HG02973 (cell line): ENCODE measurements at regions not wholly inside any gene's neighbourhood (a gene's known extent, or its start where the extent isn't known, plus 50 kb on each side); places are given as distances from the start of the nearest gene placed in this dataset.
A peak's percentile ranks its signal among the peaks of the same experiment; 100 is the strongest.

ENCODE experiments used
- ATAC-seq: cut with Tn5 transposase; IDR thresholded peaks from one replicate; pipeline ENCODE4 v1.9.1; 2021; ENCODE audit warnings: moderate library complexity; ENCODE audit not compliant: unreplicated experiment

DNA sequence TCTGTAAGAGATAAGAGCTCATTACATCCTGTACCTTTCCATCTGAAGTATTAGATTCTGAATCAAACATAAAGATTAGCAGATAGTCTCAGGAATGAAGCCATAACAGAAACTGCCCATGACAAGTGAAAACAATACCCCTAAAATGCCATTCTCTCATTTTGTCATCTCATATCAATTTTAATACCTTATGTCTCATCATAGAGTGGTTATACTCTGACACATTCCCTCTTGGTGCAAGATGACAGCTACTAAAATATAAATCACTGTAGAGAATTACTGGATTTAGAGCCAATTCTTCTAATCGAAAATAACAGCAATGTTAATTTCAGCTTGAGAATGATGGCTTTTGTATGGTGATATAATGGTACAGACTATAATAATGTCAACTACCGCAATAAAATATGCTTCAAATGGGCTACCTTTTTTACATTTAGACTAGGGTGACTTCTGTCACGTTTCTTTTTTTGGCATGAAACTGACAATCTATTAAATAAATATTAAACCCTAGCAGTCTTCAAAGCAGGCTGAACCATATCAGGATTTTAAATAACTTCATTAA lies 125.1 kb upstream of the ITGA4 start:
- no peak for ATAC-seq

DNA sequence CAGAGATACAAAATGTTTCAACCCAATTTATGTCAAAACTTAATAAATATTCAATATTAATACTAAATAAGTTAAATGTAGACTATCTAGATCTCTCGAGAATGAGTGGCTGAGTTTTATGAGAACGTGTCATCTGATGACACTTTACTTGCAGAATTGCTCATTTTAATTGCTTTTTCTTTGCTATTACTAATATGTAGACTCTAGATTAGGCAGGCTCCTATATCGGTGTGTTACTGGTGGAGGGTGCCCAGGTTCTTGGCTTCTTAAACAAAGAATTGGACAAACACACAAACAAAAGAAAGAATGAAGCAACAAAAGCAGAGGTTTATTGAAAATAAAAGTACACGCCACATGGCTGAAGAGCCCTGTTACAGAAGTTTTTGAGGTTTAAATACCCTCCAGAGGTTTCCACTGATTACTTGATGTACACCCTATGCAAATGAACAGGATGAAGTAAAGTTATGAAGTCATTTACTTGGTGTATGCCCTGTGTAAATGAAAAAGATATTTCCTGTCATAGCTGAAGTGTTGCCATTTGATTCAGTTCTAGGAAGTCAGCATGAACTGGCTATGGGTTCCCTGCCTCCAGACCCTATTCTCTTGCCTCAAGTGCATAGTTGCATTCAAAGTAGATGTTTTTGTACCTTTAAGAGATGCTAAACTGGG lies 122.9 kb upstream of the ITGA4 start:
- no peak for ATAC-seq

DNA sequence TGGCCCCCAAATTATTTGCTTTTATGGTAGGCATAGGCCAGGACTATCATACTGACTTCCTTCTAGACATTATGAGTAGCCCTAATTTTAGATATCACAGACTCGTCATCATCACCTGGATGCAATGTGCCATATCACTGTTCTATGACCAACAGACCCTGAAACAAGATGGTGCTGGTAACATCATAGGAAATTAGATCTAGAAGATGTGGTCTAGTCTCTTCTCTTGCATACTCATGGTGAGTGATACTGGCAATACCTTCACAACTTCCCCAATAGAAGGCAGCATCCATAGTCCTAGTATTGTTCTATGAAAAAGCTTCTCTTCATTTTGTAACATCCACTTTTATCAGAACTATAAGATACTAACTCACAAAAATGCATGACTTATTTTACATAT lies 116.3 kb upstream of the ITGA4 start:
- no peak for ATAC-seq

DNA sequence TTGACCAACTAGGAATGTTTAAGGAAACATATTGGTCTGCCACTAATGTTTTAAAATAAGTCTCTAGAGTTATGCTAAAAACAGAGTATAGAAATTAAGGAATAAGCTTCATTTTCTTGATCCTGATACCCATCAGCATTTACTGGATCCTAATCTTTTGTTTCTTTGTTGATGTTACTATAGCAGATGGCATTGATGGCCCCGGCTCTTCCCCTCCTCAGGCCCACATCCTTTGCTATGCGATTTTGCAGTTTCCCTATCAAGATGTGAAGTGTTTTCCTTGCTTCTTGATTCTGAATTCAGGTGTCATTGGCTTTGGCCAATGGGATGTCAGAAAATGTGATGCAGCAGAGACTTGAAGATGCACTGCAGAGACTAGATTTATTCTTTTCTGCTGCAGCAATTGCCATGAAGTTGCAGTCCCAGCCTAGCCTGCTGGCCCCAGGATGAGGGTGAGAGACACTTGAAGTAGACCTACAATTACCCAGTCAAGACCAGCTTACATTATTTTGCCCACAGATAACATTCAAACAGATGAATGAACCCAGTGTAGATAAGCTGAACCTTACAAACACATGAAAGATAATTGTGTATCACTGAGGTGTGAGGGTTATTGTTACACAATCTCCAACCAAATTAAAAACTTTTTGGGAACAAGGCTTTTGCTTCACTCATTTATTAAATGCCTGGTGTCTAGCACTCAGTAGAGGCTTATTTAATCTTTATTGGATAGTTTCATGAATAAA lies 115.2 kb upstream of the ITGA4 start:
- ATAC-seq = no peak

DNA sequence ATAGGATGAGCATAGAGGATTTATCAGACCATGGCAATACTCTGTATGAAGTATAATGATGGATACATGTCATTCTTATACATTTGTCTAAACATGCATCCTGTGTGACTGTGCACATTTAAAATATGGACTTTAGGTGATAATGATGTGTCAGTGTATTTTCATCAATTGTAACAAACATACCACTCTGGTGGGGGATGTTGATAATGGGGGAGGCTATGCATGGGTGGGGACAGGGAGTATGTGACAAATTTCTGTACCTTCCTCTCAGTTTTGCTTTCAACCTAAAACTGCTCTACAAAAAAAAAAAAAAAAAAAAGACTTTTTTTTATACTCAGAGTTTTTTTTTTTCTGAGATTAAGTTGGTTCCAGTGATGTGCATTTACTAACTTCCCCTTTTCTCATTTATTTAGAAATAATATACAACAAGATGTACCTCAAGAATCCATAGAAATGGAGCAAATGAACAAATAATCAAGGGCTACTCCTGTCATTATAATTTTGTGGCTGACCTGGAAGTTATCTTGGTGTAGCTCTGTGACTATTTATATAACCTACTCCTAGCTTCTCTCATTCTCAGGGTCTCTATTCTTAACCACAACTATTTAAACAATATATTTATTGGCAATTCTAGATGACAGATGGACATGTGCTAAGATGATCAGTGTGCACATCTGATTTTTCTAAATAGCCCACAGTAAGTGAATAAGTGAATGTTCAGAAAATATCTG lies 108.9 kb upstream of the ITGA4 start:
- peak; percentile 89 for ATAC-seq

DNA sequence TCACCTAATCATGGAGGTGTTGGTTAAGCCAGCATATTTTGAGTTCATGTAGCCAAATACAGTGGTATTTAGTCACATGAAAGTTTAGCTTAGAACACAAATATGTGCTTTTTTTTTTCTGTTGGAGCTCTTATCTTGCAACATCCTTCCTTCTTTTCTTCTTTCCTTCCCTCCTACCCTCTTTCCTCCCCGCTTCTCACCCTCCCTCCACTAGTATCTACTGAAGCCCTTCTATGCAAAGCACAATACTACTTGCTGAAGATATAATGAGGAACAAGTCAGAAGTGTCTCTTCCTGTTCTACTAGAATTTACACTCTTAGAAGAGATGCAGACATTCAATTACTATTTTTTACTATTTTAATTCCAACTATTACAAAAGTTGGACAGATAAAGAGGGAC lies 105.0 kb upstream of the ITGA4 start:
- ATAC-seq = no peak

DNA sequence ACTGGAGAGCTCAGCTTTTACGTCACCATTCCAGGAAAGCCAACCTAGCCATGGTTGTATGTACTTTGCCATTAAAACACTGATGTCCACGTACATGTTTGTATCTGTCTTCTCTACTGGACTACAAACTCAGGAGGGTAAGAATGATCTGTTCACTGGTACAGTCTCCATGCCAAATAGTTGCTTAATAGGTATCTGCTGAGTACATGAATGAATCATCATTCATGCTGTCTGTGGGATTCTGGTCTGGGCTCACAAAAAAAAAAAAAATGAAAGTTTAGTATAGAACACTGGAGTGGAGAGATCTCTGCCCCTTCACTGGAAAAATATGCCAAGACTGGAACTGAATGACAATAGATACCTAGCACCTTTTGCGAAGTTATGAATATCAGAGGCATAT lies 102.6 kb upstream of the ITGA4 start:
- no peak for ATAC-seq

DNA sequence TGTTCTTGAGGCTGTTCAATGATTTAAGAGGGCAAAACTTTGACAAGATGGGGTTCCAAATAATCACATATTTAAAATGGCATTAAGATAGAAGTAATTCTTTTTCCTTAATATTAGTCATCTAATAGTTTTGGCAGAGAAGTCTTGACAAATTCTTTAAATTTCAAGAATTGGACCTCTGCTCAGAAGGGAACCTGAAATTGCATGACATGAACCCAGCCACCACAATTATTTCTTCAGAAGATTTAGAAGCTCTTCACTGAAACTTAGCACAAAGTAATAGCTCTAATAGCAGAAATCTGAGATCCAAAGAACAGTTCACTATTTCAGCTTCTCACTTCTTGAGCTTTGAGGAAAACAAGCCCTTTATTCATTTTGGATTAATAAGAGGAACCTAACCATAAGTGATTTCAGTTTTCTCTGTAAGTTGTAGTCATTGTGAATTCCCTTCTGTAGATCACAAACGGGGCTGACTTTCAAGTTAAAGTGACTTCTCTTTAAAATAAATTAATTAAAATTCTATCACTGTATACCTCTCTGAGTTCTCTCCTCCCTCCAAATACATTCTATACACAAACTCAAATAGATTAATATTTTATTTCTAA lies 100.6 kb upstream of the ITGA4 start:
- ATAC-seq = no peak

DNA sequence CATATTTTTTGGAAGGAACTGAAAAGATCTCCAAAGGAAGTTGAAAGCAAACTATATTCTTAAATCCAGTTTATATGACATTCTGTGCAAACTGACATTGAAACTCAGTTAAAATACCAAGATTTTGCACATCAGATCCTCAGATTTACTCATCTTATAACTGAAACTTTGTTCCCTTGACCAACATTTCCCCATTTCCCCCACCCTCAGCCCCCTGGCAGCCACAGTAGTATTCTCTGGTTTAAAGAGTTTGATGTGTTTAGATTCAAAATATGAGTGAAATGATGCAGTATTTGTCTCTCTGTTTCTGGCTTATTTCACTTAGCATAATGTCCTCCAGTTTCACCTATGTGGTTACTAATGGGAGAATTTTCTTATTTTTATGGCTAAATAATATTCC lies 99.2 kb upstream of the ITGA4 start:
- no peak for ATAC-seq

DNA sequence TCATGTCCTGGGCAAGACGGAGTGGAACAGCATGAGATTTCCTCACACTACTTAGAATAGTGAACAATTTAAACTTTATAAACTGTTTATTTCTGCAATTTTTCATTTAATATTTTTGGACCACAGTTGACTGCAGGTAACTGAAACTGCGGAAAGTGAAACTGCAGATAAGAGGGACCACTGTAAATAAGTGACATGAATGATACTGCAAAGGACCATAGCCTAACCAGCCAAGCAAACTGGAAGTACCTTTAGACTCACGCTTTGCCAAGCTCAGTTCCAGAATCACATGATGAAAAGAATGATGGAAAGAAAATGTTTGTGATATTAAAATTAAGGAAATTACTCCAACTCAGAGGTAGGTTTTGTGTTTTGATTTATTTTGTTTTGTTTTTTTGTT lies 94.6 kb upstream of the ITGA4 start:
- ATAC-seq = no peak

DNA sequence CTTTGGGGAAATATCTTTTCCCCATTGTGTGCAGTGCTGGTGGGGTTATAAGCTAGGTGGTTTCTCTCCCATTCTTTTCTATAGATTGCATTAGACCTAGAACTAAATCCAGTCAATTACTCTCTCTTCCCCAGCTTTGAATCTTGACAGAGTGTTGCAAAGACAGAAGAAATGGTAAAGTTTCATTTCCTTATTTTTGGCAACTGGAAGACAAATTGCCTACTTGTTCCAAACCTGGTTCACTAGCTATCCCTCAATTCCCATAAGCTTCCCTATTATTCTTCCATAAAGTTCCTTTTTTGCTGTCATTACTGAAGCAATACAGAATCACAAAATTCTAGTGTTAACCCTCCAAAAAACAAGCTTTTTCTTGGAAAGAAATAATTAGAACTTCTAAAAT lies 94.0 kb upstream of the ITGA4 start:
- no peak for ATAC-seq

DNA sequence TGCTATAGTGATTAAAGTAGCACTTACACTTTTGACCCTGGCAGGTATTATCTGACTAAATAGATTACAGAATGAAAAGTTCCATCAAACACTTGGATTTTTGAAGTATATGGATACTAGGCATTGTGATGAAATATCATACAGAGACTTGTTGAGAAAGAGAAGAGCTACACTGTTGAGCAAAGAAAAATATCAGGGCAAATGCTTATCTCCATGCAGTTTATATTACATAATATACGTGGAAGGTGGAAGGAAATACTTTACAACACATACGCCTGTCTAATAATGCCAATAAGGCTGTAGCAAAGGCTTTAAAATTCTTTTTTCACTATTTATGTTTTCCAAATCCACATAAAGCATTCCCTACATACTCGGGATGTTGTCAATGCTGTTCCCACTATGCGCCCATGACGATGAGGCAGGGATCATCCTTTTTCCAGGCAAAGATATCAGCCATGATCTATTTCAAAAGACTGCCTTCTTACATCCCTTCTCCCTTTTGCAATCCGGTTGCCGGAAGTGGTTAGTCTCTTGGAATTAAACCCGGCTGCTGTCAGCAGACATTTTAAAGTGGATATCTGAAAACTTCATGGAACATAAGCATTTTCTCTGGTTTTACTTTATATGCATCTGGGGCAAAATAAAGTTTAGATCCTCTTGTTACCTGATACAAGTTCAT lies 92.6 kb upstream of the ITGA4 start:
- ATAC-seq = no peak

DNA sequence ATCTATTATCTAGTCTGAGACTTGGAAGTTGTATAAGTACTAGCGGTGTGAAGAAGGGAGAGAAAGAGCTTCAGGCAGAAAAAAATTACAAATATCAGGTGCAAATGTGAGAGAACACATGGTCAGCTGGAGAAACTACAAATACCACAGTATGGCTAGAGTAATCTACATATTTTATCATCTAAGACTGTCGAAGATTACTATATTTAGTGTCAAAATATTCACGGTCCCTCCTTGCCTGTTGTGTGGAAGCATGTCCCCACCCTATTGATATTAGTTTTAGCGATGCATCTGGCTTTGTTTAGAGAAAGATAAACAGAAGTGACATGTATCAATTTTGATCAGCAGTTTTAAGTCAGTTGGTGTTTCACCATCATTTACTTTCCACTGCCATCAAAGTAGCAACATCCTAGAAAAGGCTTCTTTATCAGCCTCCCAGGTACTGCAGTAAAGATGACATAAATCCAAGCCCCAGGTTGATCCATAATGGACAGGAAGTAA lies 90.5 kb upstream of the ITGA4 start:
- no peak for ATAC-seq

DNA sequence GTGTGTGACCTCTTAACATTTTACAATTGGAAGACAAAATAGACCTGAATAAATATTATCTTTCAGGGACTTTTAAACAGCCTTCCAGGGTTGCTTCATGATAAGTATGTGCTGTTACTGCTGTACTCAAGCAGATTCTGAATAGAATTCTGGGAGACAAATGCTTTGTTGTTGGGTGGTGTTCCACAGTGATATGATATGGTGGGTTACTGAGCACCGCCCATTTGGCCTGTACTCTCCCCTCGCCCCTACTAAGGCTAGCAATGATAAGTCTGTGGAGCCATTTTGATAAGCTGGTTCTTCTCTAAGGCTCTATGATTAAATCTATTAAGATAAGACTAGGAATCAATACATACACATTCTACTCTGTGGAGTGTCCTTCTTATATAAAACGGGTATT lies 89.8 kb upstream of the ITGA4 start:
- no peak for ATAC-seq

DNA sequence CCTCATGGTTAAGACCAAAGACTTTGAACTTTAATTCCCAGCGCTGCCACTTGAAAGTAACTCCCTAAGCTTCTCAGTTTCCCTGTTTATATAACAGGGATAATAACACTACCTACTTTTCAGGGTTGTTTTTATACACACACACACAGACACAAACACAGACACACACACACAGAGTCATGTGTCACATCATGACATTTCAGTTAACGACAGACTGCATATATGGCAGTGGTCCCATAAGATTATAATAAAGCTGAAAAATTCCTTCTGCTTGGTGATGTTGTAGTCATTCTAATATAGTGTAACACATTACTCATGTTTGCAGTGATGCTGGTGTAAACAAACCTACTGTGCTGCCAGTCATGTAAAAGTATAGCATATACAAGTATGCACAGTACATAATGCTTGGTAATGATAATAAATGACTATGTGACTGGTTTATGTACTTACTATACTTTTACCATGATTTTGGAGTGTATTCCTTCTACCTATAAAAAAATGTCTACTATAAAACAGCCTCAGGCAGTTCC lies 89.2 kb upstream of the ITGA4 start:
- no peak for ATAC-seq

DNA sequence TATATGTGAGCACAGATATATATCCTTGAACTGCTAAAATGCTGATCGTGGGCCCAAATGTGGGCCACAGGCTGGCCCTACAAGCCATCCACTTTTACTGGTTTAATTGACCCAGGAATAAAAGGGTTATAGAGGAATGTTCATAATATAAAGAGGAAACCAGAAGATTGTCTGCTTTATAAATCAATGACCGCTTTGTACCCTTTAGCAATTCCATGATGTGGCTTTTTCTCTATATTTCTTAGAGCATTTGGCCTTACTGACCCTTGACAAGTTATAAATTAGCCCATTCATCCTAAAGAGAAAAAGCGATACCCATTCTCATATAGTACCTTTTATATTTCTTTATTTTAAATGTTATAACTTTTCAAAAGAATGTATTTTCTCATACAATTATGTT lies 87.1 kb upstream of the ITGA4 start:
- ATAC-seq = no peak

DNA sequence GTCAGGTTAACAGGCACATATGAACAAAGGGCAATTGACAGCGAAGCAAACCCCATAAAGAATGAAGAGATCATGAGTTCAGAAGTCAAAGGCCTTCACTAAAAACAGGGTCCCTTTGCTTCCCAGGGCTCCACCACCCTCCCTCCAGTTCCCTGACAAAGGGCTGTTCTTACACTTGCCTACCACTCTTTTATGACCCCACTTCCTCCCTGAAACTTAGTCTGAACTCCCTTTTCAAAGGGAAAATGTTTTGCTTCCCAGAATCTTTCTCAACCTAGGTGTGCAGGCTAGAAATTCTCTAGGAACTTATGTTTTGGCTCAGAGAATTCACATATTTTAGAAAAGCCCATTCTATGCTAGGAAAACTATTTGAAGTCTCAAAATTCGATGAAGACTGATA lies 86.0 kb upstream of the ITGA4 start:
- no peak for ATAC-seq

DNA sequence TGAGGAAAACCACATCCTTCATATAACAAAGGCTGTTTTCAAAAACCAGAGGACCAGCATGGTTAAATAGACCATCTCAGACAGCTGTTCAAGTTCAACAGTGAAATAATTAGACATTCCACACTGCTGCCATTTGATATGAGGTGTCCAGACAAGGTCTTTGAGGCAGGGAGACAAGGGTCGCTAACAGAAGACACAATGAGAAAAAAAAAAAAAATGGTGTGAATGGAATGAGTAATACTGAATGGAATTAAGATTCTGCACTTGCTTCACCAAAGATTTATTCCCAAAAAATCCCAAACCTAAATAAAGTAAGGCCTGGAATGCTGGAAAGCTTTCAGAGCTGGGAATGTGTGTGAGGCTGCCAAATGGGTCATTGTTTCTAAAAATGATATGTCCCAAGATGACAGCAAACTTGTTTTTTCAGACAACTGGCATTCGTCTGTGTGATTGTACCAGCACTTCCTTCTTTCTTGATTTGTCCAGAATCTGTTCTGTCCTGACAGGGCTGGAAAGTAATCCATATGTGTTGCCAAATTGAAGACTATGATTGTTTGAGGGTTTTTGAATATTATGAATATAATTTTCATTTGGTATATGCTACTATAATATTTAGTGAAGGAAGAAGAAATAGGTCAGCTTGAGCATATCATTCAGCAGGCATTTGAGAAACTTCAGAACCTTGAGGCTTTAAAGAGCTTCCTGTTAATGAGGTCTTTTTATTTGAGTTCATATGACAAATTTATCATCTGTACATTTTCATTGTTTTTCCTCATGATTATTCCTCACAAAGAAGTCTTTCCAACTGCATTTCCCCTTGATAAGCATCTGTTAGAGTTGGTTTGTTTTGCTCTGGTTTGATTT lies 85.2 kb upstream of the ITGA4 start:
- no peak for ATAC-seq

DNA sequence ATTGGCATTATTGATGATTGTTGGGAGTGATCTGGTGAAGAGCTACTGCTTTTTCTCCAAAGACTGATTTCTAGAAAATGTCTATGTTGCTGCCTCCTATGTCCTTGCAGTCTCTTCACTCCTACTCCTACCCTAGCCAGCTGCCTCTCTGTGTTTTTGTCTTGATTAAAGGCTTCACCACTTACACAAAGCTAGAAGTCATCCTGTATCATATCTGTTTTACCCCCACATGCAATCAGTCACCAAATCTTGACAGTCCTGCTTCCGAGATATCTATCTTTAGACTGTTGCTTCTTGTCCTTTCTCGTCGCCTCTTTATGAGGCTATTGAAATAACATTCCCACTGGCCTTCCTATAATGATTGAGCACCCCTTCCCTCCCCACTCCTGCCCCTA lies 84.5 kb upstream of the ITGA4 start:
- ATAC-seq = no peak
